ENCODE measurements at regions not wholly inside any gene's neighbourhood (a gene's known extent, or its start where the extent isn't known, plus 50 kb on each side); places are given as distances from the start of the nearest gene placed in this dataset.

DNA sequence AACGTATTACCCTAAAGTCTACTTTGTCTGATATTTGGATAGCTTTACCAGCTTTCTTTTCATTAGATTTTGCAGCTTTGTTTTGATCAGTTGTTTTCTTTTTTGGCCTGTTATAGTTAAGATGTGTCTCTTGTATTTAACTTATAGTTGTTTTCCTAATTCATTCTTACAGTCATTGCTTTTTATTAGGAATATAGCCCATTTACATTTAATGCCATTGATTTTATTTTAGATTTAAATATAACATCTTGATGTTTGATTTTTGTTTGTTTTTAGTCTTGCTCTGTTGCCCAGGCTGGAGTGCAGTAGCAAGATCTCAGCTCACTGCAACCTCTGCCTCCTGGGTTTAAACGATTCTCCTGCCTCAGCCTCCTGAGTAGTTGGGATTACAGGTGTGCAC lies 215.9 kb upstream of the HDAC4 start:
- TF ChIP-seq, protein P1, sequence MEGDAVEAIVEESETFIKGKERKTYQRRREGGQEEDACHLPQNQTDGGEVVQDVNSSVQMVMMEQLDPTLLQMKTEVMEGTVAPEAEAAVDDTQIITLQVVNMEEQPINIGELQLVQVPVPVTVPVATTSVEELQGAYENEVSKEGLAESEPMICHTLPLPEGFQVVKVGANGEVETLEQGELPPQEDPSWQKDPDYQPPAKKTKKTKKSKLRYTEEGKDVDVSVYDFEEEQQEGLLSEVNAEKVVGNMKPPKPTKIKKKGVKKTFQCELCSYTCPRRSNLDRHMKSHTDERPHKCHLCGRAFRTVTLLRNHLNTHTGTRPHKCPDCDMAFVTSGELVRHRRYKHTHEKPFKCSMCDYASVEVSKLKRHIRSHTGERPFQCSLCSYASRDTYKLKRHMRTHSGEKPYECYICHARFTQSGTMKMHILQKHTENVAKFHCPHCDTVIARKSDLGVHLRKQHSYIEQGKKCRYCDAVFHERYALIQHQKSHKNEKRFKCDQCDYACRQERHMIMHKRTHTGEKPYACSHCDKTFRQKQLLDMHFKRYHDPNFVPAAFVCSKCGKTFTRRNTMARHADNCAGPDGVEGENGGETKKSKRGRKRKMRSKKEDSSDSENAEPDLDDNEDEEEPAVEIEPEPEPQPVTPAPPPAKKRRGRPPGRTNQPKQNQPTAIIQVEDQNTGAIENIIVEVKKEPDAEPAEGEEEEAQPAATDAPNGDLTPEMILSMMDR (IDR thresholded peaks at IDR 0.05; ENCODE audit: insufficient read depth, low read length): no peak
- TF ChIP-seq, protein P2, sequence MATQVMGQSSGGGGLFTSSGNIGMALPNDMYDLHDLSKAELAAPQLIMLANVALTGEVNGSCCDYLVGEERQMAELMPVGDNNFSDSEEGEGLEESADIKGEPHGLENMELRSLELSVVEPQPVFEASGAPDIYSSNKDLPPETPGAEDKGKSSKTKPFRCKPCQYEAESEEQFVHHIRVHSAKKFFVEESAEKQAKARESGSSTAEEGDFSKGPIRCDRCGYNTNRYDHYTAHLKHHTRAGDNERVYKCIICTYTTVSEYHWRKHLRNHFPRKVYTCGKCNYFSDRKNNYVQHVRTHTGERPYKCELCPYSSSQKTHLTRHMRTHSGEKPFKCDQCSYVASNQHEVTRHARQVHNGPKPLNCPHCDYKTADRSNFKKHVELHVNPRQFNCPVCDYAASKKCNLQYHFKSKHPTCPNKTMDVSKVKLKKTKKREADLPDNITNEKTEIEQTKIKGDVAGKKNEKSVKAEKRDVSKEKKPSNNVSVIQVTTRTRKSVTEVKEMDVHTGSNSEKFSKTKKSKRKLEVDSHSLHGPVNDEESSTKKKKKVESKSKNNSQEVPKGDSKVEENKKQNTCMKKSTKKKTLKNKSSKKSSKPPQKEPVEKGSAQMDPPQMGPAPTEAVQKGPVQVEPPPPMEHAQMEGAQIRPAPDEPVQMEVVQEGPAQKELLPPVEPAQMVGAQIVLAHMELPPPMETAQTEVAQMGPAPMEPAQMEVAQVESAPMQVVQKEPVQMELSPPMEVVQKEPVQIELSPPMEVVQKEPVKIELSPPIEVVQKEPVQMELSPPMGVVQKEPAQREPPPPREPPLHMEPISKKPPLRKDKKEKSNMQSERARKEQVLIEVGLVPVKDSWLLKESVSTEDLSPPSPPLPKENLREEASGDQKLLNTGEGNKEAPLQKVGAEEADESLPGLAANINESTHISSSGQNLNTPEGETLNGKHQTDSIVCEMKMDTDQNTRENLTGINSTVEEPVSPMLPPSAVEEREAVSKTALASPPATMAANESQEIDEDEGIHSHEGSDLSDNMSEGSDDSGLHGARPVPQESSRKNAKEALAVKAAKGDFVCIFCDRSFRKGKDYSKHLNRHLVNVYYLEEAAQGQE (IDR thresholded peaks at IDR 0.05; ENCODE audit: insufficient replicate concordance, low read depth): no peak
- TF ChIP-seq GABPA (IDR thresholded peaks at IDR 0.05; ENCODE audit: low read depth): no peak
